T47D (cell line): ENCODE measurements at regions not wholly inside any gene's neighbourhood (a gene's known extent, or its start where the extent isn't known, plus 50 kb on each side); places are given as distances from the start of the nearest gene placed in this dataset.
"Not testable (repeated sequence)": the region's sequence is repeated elsewhere in the genome, so short reads cannot be mapped to it uniquely, and the experiment has no call there.

Experiments used
- DNase-seq, 2 experiments: peaks; one replicate each; pipeline versions ENCODE4 v3.0.0 to v3.0.0-alpha.2; 2011 to 2012; ENCODE audit warnings: low read depth in 1 of 2, low spot score in 1 of 2
- in situ Hi-C: cut with HindIII; loops from 2 replicates; pipeline ENCODE4 v1.10.0; 2016; ENCODE audit warnings: low sequenced_read_pairs, low pct_unique_long_range_greater_than_20kb

DNA sequence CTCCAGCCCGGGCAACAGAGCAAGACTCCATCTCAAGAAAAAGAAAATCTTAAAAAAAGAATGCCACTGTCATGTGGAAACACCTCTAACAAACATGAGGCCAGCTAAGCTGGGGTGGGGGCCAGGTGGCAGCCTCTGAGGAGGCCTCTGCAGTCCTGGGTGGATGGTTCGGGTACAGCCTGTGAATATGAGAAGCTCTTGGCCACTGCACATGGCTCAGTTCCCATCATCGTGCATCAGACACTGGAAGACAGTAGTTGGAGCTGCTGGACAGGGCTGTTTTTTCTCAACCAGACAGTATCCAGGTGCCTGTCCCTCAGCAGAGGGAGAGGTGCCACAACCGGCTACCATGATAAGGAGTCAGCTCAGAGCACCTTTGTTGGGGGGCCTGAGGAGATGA, 67.9 kb upstream of the PLGLB2 start:
- in situ Hi-C loops, DNase-seq: not testable (repeated sequence)

DNA sequence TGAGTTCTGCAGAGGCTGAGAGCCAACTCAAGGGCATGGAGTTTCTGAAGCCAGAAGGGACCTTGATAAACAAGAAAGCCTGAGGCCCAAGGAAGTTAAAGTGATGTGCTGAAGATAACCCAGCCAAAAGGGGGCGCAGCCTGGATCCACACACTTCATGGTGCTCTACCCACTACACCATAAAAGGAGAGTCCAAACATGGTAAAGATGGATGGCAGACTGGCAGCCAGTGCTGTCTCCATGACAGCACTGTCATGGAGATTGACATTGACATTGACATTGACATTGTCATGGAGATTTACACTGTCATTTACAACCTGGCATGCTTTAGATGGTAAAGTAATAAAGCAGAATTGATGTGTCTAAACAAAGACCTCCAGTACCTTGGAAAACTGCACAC, 67.2 kb upstream of the PLGLB2 start:
- in situ Hi-C loops, DNase-seq: not testable (repeated sequence)

DNA sequence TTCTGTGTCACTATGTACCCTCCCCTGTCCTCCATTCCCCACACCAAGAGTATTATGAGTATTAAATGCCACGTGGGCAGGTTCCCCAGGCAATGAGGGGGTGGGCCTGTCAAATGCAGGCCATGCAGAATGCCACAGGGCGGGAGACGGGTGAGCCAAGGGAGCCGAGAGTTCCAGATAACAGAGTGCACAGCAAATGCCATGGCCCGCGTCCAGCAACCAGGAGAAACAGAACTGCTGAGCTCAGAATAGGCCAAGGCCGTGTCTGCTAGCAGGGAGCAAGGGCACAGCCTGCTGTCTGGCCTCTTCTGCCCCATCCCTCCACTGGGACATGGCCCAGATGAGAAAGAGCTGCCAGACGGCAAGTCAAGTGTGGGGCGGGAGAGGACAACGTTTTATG, 64.4 kb upstream of the PLGLB2 start:
- in situ Hi-C loops = not testable (repeated sequence)

DNA sequence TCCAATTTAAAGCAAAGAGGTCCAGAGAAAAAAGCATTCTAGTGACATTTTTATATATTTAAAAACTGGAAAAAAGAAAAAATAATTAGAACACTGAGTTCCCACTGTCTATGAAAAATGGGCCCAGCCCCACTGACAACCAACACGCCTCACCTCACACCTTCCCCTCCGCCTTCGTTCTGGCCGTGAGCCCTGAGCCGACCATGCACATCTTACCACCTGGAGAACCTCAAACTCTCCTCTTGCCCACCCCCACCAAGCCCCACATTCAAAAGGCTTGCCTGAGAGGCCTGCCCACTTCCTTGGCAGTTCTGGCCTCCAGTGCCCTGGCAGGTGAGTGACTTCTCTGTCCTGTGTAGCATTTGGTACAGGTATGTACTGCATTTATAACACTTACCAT, 63.9 kb upstream of the PLGLB2 start:
- DNase-seq, in situ Hi-C loops: not testable (repeated sequence)

More for the DNA sequence above, 64.4 kb upstream of the PLGLB2 start:
- DNase-seq = not testable (repeated sequence)

DNA sequence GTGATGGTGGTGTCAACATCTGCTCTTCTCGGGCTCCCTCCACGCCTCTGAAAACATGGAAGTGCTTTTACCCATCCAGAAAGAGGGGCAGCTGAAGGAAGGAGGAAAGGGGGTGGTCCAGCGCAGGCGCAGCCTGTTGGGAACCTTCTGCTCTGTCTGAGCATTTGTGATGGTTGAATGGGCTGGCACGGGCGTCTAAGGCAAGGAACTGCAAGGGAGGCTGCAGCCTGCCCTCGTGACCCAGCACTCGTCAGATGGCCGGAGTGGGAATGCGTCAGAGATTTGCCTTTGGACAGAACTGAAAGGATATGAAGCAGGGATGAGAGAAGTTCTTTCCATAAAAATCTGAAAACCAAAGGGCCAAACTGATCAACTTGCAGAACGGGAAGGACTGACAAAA, 62.3 kb upstream of the PLGLB2 start:
- DNase-seq, in situ Hi-C loops: not testable (repeated sequence)

DNA sequence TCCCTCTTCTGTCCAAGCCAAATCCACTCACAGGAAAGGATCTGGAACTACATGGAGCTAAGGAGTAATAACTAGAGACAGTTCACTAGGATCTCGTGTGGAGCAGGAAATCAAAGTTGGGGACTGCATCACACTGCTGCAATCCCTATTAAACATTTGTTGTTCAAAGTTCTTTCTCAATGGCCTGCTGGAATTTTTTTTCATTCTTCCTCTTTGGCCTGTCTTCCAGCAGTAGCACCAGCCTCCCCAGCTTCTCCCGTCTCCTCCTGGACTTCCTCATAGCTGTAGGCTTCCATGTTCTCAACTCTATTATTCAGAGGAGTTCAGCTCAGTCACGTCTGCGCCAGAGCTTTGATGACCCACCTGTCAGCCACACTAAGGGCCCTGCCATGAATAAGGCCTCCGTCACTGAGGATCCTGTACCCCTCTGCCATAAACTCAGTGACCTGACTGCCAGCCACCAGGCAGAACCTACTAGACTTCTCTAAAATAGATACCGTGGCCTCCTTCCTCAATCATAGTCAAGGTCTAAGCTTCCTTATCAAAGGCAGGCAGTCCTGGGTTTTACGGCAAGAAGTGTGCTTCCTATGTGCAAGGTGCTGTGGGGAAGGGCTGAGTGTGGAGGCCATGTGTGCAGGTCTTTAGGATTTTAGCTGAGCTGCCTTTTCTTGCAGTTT, 60.9 kb upstream of the PLGLB2 start:
- in situ Hi-C loops, DNase-seq: not testable (repeated sequence)

DNA sequence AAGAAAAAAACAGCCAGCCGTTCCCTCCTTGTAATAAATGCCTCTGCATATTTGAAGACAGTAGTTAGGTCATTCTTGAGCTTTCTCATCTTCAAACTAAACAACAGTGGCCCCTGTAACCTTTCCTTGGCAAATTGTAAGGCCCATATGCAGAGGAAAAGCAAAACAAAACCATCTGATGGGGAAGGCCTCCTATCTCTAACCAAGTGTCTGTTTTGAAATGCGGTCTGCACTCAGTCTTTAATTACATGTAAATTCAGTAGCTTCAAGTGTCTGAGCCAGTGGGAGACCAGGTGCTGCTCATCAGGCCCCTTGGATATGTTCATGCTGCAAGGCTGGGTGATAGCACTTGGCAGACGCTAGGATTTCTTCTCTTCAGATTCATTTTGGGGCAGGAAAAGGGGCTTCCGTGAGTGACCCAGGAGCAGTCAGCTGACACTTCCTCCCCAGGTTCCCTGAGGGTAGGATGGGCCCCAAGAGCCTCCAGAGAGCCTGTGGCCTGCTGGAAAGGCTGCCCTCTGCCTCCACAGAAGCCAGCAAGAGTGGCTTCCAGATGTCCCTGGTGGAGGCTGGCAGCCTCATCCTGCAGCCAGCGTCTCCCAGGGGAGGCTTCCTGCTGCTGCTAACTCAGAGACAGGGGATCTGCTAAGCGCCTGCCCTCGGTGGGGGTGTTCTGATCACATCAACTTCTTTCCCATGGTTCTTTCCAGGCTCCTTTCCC, 60.2 kb upstream of the PLGLB2 start:
- in situ Hi-C loops, DNase-seq: not testable (repeated sequence)

DNA sequence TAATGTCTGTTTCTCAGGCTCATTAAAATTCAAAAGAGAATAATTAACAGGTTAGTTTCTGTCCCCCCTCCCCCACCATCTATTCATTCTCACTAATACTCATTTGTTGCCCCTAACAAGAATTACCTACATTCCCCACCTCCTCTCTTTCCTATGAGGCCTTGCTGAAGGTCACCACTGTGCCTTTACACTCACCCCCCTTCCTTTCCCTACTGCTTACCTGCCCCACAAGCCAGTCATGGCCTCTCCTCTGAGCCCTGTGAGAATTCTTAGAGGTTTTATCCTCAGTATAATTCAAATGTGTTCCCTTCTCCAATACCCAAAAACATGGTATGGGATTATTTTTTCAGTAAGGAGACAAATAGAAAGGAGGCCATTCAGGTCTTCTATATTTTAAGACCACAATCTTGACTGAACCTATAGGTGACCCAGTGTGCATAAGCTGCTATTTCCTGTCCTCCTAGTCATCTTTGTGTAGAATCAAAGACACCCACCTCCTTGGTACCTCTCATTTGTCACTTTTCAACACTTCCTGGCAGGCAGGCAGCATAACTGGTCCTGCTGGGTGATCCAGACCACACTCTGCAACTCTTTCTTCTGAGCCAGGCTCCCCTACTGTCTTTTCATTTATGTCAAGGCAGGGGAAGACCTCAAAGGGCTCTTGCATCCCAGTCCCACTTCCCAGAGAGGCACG, 55.8 kb upstream of the PLGLB2 start:
- DNase-seq, in situ Hi-C loops: not testable (repeated sequence)

DNA sequence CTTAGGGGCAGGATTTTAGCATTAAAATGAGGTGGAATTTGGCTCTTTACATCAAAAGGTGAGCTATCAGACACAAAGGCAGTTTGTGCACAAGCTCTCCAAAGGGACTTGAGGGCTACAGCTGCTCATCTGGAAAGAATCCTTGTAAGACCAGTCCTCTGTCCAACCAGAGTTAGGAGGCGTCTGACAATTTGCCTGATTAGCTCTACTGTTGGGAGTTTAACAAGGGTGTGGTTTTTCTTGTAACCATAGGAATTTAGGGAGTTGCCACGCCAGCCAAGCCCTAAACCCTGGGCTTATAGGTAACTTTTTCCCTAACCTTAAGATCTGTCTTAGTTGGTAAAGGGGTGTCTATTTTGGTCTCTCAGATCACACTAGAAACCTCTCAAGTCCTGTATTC, 55.0 kb upstream of the PLGLB2 start:
- in situ Hi-C loops, DNase-seq: not testable (repeated sequence)

DNA sequence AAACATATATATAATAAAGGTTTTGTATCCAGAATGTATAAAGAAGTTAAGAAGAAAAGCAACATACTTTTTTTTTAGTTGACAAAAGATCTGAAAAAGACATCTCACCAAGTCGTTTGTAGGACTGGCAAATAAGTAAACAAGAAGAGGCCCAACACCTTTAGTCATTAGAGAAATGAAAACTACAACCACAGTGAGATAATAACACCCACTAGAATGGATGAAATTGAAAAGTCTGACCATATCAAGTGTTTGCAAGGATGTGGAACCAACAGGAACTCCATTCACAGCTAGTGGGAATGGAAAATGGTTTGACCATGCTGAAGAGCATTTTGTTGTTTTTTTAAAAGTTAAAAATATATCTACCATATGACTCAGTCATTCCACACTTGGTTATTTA, 54.0 kb upstream of the PLGLB2 start:
- DNase-seq, in situ Hi-C loops: not testable (repeated sequence)

DNA sequence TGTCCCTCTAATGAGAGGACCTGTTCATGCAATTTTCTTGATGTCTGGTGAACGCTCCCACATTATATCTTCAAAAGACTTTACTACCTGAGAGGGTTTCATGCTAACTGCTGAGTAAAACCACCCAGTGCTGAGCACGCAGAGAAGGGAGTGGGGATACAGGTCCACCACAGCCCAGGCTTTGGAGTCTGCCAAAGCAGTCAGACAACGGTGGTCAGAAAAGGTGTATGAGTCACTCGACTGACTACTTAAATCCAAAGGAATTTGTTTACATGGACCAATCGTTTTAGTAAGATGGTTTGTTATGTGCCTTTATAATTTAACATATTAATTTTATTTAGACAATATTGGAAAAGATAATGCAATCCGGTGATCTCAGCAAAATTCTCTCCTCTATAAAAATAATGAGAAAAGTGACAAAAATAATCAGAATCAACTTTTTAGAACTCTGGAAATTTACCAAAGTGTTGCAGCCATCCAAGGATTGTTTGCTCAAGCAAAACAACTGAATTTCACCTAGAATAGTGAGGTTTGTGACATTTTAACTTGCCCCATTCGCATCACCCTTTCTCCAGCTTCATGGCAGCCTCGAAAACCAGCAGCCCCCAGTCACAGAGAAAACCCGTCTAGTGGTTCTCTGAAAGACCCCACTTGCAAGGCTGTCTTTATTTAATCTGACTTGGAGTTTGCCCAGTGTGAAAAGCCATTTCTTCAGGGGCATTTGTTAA, 52.1 kb upstream of the PLGLB2 start:
- DNase-seq, in situ Hi-C loops: not testable (repeated sequence)
